Mesodermal cell (in vitro differentiated cells): ENCODE measurements at regions not wholly inside any gene's neighbourhood (a gene's known extent, or its start where the extent isn't known, plus 50 kb on each side); places are given as distances from the start of the nearest gene placed in this dataset.
"Not testable (repeated sequence)": the region's sequence is repeated elsewhere in the genome, so short reads cannot be mapped to it uniquely, and the experiment has no call there.

Experiments
- H3K27ac ChIP-seq: 2 replicates; pipeline ENCODE4 v1.7.0; 2013; ENCODE audit warnings: mild to moderate bottlenecking, low read depth, low read length, moderate library complexity; ENCODE audit not compliant: severe bottlenecking
- H3K36me3 ChIP-seq: 2 replicates; pipeline ENCODE4 v1.7.1; 2013; ENCODE audit warnings: mild to moderate bottlenecking, low read length, moderate library complexity; ENCODE audit not compliant: control insufficient read depth, insufficient read depth
- H3K4me1 ChIP-seq: one replicate; pipeline ENCODE4 v1.7.1; 2013; ENCODE audit warnings: mild to moderate bottlenecking, low read length; ENCODE audit not compliant: insufficient read depth, control insufficient read depth, poor library complexity, severe bottlenecking
- H3K4me3 ChIP-seq: 2 replicates; pipeline ENCODE4 v1.7.0; 2013; ENCODE audit warnings: low read length, control low read depth, mild to moderate bottlenecking; ENCODE audit not compliant: insufficient read depth, poor library complexity, severe bottlenecking; ENCODE audit errors: extremely low read depth
- H3K9me3 ChIP-seq: 2 replicates; pipeline ENCODE4 v1.7.1; 2013; ENCODE audit warnings: mild to moderate bottlenecking, low read length, moderate library complexity; ENCODE audit not compliant: control insufficient read depth
- WGBS, 2 experiments: methylation state at CpG; one replicate each; pipeline ENCODE4 v1.1.5; 2013; ENCODE audit warnings: missing lambda C conversion rate in 2 of 2; ENCODE audit not compliant: insufficient coverage in 2 of 2; 5-methylcytosine and 5-hydroxymethylcytosine counted together

DNA sequence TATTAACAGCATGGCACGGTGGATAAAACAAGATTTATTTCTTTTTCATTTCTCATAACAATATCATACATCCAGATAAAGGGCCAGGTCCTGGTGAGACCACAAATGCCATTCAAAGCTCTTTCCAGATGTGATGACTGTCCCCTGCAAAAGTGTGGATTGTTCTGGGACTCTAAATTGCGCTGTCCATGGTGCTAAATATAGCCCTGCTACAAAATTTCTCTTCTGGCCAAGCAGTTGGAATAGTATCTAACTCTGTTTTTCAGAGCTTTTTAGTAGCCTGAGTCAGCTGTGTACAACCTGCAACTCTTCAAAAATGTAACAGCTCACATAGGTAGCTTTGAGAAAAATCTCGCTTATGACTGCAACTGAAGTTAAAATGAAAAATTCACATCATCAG lies 115.8 kb downstream of the MANEA start:
- H3K4me1 ChIP-seq: no peaks in the 10 kb centered on the region
- H3K36me3 ChIP-seq: no peaks in the 10 kb centered on the region
- H3K27ac ChIP-seq: no peak overlapping the region
- H3K4me3 ChIP-seq: no peak overlapping the region
- no peaks in the 10 kb centered on the region for H3K9me3 ChIP-seq
- 80% methylated on average over 1 of the region's 3 CpGs; no CpG with 5 or more reads in 1 of the 2 experiments for WGBS, 2 experiments

DNA sequence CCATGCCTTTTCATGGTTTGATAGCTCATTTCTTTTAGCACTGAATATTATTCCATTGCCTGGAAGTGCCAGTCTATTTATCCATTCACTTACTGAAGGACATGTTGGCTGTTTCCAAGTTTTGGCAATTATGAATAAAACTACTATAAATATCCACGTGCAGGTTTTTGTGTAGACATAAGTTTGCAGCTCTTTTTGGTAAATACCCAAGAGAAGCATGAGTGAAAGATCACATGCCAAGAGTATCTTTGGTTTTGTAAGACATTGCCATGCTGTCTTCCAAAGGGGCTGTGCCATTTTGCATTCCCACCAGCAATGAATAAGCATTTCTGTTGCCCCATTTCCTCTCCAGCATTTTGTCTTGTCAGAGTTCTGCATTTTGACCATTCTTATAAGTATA lies 120.9 kb downstream of the MANEA start:
- Histone ChIP-seq H3K27ac (no peak overlapping the region), H3K9me3 (no peaks in the 10 kb centered on the region), H3K4me3 (no peak overlapping the region), H3K4me1 (no peaks in the 10 kb centered on the region), H3K36me3 (no peaks in the 10 kb centered on the region)
- no CpG with 5 or more reads among the region's 1 CpG for WGBS, 2 experiments

DNA sequence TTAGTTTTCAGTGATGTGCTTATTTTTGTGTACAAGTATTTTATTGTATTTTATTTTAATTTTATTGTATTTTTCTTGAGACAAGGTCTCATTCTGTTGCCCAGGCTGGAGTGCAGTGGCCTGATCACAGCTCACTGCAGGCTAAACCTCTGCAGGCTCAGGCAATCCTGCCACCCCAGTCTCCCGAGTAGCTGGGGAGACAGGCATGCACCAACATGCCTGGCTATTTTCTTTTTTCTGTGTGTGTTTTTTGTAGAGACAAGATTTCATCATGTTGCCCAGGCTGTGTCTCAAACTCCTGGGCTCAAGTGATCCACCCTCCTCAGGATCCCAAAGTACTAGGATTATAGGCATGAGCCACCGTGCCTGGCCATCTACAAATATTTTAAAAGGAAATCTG lies 146.3 kb downstream of the MANEA start:
- Histone ChIP-seq H3K4me3 (no peak overlapping the region), H3K36me3 (no peaks in the 10 kb centered on the region), H3K4me1 (no peaks in the 10 kb centered on the region), H3K9me3 (no peaks in the 10 kb centered on the region), H3K27ac (peak overlapping the region; percentile 24)
- 100% methylated on average over 1 of the region's 2 CpGs; no CpG with 5 or more reads in 1 of the 2 experiments for WGBS, 2 experiments

DNA sequence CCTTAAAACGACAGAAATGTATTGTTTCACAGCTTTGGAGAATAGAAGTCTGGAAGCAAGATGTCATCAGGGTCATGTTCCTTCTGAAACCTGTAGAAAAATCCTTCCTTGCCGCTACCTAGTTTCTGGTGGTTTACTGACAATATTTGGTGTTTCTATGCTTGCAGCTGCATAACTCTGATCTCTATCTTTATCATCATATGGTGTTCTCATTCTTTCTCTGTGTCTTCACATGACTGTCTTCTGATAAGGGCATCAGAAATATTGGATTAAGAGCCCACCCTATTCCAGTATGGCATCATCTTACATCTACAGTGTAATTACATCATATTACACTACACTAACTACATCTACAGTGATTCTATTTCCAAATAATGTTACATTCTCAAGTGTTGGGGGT lies 148.0 kb downstream of the MANEA start:
- H3K4me3 ChIP-seq: no peak overlapping the region
- no peak overlapping the region for H3K27ac ChIP-seq
- H3K36me3 ChIP-seq: no peaks in the 10 kb centered on the region
- H3K4me1 ChIP-seq: no peaks in the 10 kb centered on the region
- 50 to 86% methylated on average over 1 to 2 of the region's 2 CpGs for WGBS, 2 experiments
- H3K9me3 ChIP-seq: no peaks in the 10 kb centered on the region

DNA sequence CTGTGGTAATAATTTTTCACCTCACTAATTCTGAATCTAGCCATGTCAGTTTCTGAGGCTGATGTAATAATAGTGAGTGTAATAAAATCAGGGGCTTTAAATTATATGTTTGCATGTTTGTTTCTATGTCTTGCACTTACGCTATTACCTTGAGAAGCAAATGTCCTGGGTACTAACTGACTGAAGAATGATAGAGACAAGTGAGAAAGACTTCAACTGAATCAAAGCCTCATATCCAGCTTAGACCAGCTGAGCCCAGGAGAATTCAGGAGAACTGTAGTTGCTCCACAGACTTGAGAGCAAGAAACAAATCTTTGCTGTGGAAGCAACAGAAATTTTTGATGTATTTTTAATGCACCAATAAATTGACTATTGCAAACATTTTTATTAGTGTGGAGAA lies 162.8 kb downstream of the MANEA start:
- no peaks in the 10 kb centered on the region for H3K36me3 ChIP-seq
- H3K4me1 ChIP-seq: no peaks in the 10 kb centered on the region
- WGBS, 2 experiments: 57% methylated on average over 1 of the region's 1 CpG; no CpG with 5 or more reads in 1 of the 2 experiments
- no peak overlapping the region for H3K4me3 ChIP-seq
- no peaks in the 10 kb centered on the region for H3K9me3 ChIP-seq
- H3K27ac ChIP-seq: no peak overlapping the region

DNA sequence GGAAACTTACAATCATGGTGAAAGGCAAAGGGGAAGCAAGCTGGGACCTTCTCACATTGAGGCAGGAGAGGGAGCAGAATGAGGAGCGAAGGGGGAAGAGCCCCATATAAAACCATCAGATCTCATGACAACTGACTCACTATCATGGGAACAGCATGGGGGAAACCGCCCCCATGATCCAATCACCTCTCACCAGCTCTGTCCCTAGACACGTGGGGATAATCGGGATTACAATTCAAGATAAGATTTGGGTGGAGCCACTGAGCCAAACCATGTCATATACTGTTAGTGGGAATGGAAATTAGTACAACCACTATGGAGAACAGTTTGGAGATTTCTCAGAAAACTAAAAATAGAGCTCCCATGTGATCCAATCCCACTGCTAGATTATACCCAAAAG lies 163.7 kb downstream of the MANEA start:
- Histone ChIP-seq H3K36me3 (no peaks in the 10 kb centered on the region), H3K4me1 (no peaks in the 10 kb centered on the region), H3K9me3 (no peaks in the 10 kb centered on the region), H3K27ac (no peak overlapping the region), H3K4me3 (no peak overlapping the region)
- 80% methylated on average over 1 of the region's 4 CpGs; no CpG with 5 or more reads in 1 of the 2 experiments for WGBS, 2 experiments

DNA sequence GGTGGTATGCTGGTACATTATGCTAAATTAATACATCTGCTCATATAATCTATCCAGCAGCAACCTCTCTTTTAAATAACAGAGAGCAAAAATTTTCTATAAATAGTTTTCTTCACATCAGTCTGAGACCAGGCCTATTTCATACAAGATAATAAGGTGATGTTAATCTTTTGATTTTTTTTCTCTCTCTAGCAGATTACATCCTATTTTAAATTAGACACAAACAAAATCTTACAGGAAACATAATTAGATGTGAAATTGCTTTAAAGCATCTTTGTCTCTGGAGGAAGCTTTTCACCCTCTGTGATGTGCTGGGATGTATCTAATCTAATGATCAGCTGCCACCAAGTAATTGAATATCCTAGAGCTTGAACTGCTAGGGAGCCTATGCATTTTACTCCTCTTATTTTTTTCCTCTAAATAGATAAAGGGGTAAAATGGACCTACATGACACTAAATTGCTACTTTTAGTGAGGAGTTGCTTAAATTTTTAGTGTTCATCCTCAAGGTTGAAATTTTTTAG lies 165.5 kb downstream of the MANEA start:
- H3K36me3 ChIP-seq: no peaks in the 10 kb centered on the region
- no peaks in the 10 kb centered on the region for H3K9me3 ChIP-seq
- no peaks in the 10 kb centered on the region for H3K4me1 ChIP-seq
- no peak overlapping the region for H3K4me3 ChIP-seq
- H3K27ac ChIP-seq: no peak overlapping the region

DNA sequence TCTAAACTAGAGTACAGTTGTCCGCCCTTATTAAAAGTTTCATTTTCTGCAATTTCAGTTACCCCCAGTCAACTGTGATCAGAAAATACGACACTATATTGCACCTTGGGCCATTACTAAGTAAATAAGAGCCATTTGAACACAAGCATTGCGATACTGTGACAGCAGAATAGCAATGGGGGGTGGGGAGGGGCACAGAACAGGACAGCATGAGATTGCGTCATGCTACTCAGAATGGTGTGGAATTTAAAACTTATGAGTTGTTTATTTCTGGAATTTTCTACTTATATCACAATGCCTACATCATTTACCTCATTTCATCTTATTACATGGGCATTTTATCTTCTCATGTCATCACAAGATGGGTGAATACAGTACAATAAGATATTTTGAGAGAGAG lies 166.3 kb downstream of the MANEA start:
- 83% methylated on average over 1 to 2 of the region's 4 CpGs for WGBS, 2 experiments

DNA sequence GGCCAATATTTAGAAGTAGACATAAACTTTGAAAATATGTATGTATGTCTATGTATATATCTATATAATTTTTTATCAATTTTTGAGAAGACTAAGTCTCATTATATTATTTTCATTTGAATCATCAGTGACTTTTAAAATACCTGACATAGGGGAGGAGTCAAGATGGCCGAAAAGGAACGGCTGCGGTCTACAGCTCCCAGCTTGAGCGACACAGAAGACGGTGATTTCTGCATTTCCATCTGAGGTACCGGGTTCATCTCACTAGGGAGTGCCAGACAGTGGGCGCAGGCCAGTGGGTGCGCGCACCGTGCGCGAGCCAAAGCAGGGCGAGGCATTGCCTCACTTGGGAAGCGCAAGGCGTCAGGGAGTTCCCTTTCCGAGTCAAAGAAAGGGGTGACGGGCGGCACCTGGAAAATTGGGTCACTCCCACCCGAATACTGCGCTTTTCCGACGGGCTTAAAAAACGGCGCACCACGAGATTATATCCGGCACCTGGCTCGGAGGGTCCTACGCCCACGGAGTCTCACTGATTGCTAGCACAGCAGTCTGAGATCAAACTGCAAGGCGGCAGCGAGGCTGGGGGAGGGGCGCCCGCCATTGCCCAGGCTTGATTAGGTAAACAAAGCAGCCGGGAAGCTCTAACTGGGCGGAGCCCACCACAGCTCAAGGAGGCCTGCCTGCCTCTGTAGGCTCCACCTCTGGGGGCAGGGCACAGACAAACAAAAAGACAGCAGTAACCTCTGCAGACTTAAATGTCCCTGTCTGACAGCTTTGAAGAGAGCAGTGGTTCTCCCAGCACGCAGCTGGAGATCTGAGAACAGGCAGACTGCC lies 181.1 kb downstream of the MANEA start:
- H3K27ac ChIP-seq, H3K4me1 ChIP-seq, H3K9me3 ChIP-seq, H3K4me3 ChIP-seq, H3K36me3 ChIP-seq: not testable (repeated sequence)
- 76 to 97% methylated on average over 4 to 5 of the region's 36 CpGs for WGBS, 2 experiments

More for the DNA sequence above, 166.3 kb downstream of the MANEA start:
- Histone ChIP-seq H3K9me3 (no peaks in the 10 kb centered on the region), H3K4me3 (no peak overlapping the region), H3K4me1 (no peaks in the 10 kb centered on the region), H3K36me3 (no peaks in the 10 kb centered on the region), H3K27ac (no peak overlapping the region)

DNA sequence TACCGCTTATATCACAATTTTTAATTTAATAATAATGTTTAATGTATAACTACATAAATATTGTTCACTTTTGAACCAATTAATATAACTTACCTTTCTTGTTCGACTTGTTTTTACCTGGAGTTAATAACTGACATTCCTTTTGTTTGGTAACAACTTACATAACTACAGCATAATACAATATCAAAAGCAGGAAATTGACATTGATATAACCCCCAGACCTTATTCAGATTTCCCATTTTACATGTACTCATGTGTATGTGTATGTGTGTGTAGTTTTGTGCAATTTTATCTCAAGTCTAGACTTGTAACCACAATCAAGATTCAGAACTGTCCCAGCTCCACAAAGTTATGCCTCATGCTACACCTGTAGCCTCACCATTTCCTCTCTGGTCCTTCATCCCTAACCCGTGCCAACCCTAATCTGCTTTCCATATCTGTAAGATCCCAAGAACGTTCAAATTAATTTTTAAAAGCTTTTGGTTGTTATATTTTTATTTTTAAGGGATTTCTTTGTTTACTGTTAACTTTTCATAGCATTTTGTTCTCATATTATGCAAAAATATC lies 190.6 kb downstream of the MANEA start:
- Histone ChIP-seq H3K9me3 (no peaks in the 10 kb centered on the region), H3K4me3 (no peak overlapping the region), H3K4me1 (no peaks in the 10 kb centered on the region), H3K36me3 (no peaks in the 10 kb centered on the region), H3K27ac (no peak overlapping the region)
- WGBS, 2 experiments: 71% methylated on average over 1 of the region's 4 CpGs; no CpG with 5 or more reads in 1 of the 2 experiments

DNA sequence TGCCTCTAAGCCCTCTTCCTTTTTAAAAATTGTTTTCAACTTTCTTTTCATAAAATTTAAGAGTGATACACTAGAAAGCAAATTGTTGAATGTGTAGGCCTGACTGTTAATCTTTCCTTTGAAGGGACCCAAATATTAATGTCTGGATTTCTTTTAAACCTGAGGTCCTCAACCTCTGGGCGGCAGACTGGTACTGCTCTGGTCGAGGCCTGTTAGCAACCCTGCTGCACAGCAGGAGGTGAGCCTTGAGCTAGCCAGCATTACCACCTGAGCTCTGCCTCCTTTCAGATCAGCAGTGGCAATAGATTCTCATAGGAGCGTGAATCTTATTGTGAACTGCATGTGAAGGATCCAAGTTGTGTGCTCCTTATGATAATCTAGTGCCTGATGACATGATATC lies 191.2 kb downstream of the MANEA start:
- Histone ChIP-seq H3K4me1 (no peaks in the 10 kb centered on the region), H3K9me3 (no peaks in the 10 kb centered on the region), H3K4me3 (no peak overlapping the region), H3K27ac (no peak overlapping the region), H3K36me3 (no peaks in the 10 kb centered on the region)
- 9 to 36% methylated on average over 2 of the region's 3 CpGs for WGBS, 2 experiments
